Motor neuron (in vitro differentiated cells): ENCODE measurements at regions not wholly inside any gene's neighbourhood (a gene's known extent, or its start where the extent isn't known, plus 50 kb on each side); places are given as distances from the start of the nearest gene placed in this dataset.
"Not testable (repeated sequence)": the region's sequence is repeated elsewhere in the genome, so short reads cannot be mapped to it uniquely, and the experiment has no call there.

Source experiments
- ATAC-seq, 8 experiments: fragments of 200-7000 bp; cut with Tn5 transposase; replicated peaks in 6 of 8; 2 replicates each; pipeline ENCODE4 v1.8.0; 2021; ENCODE audit warnings: mild to moderate bottlenecking in 8 of 8, moderate library complexity in 8 of 8
- H3K27ac ChIP-seq, 2 donors: fragments of 250-450 bp; sonication (Bioruptor Pico); 2 replicates each; pipeline ENCODE4 v1.9.0; 2021; ENCODE audit warnings: antibody characterized with exemption in 2 of 2, mild to moderate bottlenecking in 2 of 2, moderate library complexity in 1 of 2
- H3K4me1 ChIP-seq, 2 donors: fragments of 250-450 bp; sonication (Bioruptor Pico); replicated peaks in 1 of 2; 2 replicates each; pipeline ENCODE4 v1.6.1; 2021; ENCODE audit warnings: antibody characterized with exemption in 2 of 2, mild to moderate bottlenecking in 2 of 2, moderate library complexity in 1 of 2
- H3K4me3 ChIP-seq, 5 donors: fragments of 250-450 bp; sonication (Bioruptor Pico); 2 replicates each; pipeline ENCODE4 v1.9.0; 2021; ENCODE audit warnings: antibody characterized with exemption in 5 of 5, mild to moderate bottlenecking in 5 of 5, moderate library complexity in 4 of 5
- WGBS, 10 experiments: fragments of 450-650 bp; shearing (Covaris generic); methylation state at CpG; one replicate each; pipeline ENCODE4 v1.0.0; 2022; 5-methylcytosine and 5-hydroxymethylcytosine counted together
- in situ Hi-C, 9 experiments: fragments of 400-800 bp; cut with MboI; loops; one replicate each; pipeline ENCODE4 v1.15.0; 2021; ENCODE audit warnings: low sequenced_read_pairs in 9 of 9, low pct_unique_long_range_greater_than_20kb in 2 of 9; ENCODE audit not compliant: unreplicated experiment in 9 of 9

DNA sequence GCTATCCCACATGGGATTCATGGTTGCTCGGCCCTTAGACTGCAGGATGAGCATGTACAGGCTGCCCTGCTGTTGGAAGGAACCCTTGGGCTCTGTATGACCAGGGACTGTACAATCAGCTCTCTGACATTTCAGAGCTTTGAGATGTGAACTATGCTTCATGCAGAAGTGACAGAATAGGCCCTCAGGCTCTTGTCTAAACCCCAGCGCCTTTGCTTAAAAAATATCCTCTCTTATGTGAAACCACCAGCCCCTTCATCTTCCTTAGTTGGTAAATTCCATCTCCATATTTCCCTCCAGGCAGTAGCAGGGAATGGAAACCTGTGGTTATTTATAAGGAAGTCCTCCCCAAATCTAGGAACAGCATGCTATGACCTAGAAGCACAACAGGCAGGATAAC is 78.9 kb upstream of the PLET1 start:
- H3K4me1 ChIP-seq: peaks cover 6 to 9% of the 10 kb centered on the region in 2 donors
- in situ Hi-C loops: no loop called here
- no peak overlapping the region for H3K4me3 ChIP-seq
- H3K27ac ChIP-seq: no peak overlapping the region
- WGBS, 10 experiments: 0 to 86% (median 50%) methylated on average over 1 to 2 of the region's 2 CpGs; no CpG with 5 or more reads in 3 of the 10 experiments
- ATAC-seq: peak in 1 of 8 experiments; percentile 13

DNA sequence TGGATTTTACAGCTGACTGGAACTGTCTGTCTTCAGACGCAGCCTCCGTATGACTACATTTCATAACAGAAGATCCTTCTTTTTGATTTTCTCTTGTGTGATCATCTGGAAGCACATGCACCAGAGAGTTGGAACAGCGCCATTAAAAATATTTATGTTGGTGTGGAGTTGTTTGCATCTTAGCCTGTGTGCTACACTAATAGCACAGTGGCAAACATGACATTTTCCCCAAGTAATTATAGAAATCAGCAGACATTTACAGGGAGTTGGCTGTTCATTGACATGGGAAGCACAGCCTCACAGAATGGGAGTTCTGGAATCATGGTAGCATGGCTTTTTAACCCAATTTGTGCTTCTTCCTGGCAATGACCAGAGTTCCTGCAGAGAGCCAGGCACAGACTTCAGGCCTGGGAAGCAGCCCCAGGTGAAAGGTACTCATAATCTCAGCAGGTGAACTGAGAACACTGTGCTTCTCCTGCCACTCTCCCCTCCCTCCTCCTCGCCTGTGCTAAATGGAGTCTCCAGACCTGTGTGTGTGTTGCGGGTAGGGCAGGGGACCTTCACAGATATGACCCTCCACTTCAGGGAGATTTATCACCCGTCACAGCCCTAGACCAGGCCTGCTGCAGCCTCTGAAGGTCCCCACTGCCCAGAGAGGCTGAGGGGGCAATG is 82.8 kb upstream of the PLET1 start:
- ATAC-seq: peak in 3 of 8 experiments; percentile 20 to 79 (median 48)
- whole genome bisulfite sequencing, 10 experiments: 57 to 100% (median 93%) methylated on average over 1 to 4 of the region's 6 CpGs; no CpG with 5 or more reads in 3 of the 10 experiments
- H3K4me1 ChIP-seq: peaks cover 6 to 9% of the 10 kb centered on the region in 2 donors
- no peak overlapping the region for H3K27ac ChIP-seq
- H3K4me3 ChIP-seq: no peak overlapping the region
- in situ Hi-C loops: no loop called here

DNA sequence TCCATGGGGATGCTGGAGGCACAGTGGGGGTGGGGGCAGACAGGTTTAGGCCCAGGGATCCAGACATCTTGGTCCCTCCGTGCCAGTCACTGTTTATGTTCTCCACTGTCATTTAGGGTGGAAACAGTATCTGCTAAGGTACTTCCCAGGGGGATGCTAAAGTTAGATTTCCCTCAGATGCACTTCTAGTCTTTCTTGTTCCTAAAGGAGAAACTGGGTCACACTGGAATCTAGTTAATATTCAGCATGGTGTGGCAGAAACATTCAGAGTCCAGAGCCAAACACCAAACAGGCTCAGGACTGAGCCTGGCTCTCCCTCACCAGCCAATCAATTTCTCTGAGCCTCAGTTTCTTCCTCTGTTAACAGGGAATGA is 83.4 kb upstream of the PLET1 start:
- WGBS, 10 experiments: no CpG with 5 or more reads among the region's 1 CpG
- Histone ChIP-seq H3K4me1 (peaks cover 6 to 9% of the 10 kb centered on the region in 2 donors), H3K4me3 (no peak overlapping the region), H3K27ac (no peak overlapping the region)
- ATAC-seq: no peak
- in situ Hi-C loops: no loop called here

DNA sequence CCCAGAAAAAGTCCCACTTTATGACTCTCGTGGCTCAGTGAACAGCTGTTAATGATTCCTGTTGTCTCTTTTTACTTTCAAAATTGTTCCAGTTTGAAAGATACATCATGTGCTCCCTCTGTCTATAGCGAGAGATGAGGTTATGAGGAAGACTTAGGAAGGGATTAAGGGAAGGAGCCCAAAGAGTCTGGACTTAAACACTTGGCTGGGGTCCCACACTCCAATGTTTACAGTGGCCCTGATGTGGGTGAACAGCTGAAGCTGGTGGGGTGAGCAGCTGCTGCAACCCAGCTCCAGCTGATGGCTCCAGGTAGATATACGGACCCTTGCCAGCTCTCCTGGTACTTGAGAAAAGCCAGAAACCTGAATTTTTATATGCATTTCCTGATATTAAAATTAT is 84.5 kb upstream of the PLET1 start:
- ATAC-seq: no peak
- in situ Hi-C loops: no loop called here
- 0 to 100% (median 83%) methylated on average over 1 to 3 of the region's 3 CpGs; no CpG with 5 or more reads in 3 of the 10 experiments for WGBS, 10 experiments
- Histone ChIP-seq H3K27ac (no peak overlapping the region), H3K4me1 (peaks cover 2 to 4% of the 10 kb centered on the region in 2 donors), H3K4me3 (no peak overlapping the region)

DNA sequence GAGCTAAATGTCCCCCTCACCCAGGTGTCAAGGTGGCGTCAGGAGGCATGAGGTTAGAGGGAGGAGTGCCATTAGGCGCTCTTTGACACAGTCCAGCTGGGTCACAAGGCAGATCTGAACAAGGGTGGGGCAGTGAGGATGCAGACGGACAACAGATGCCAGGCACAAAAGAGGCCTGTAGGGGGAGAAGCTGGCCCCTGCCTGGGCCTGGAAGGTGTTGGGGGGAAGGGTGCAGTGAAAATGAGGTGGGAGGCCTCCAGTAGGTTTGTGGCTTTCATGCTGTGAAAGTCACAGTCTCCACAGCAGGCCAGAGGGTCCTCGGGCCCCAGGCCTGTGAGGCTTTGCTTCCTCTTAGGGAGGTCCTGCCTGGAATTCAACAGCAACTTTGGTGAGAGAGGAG is 85.0 kb upstream of the PLET1 start:
- Histone ChIP-seq H3K27ac (no peak overlapping the region), H3K4me1 (peaks cover 2 to 4% of the 10 kb centered on the region in 2 donors), H3K4me3 (no peak overlapping the region)
- in situ Hi-C loops: no loop called here
- ATAC-seq: peak; percentile 32 to 92 (median 57)
- WGBS, 10 experiments: 60 to 90% (median 80%) methylated on average over 1 to 2 of the region's 4 CpGs; no CpG with 5 or more reads in 7 of the 10 experiments

DNA sequence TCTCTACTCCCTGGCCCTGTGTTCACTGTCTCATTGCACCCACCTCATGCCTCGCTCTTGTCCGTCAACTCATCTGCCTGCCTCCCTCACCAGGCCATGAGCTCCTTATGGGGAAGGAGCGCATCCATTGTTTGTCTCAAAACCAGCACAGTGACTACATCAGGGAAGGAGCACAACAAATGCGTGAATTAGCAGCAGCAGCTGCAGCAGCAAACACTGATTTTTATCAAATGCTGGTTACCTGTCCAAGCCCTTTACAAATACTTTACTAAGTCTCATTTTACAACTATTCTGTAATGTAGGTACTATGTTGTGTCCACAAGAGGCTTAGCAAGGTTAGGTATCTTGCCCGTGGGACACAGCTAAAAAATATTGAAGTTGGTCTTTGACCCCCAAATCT is 85.9 kb upstream of the PLET1 start:
- no peak for ATAC-seq
- H3K4me1 ChIP-seq: peaks cover 2 to 4% of the 10 kb centered on the region in 2 donors
- in situ Hi-C loops: no loop called here
- 67 to 100% (median 93%) methylated on average over 1 to 5 of the region's 5 CpGs for WGBS, 10 experiments
- no peak overlapping the region for H3K4me3 ChIP-seq
- H3K27ac ChIP-seq: no peak overlapping the region

DNA sequence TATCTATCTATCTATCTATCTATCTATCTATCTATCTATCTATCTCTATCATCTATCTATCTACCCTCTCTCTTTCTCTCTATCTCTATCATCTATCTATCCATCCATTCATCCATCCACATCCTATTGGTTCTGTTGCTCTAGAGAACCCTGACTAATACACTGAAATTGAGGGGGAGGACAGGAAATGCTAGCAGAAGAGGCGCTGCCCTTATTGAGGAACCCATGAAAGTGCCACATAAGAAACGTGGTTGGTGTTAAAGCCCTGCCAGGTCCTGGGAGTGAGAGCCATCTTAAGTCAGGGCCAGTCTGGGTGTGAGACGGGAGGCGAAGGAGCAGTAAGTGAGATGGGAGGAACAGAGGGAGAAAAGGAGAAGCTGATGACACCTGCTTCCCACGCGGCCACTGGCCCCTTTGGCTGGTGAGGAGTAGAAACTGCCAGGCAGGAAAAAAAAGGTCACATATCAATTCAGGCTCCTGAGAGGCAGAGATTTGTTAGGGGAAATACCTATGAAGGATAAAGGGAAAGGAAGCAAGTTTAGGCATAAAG is 87.9 kb upstream of the PLET1 start:
- Histone ChIP-seq H3K27ac (no peak overlapping the region), H3K4me3 (no peak overlapping the region), H3K4me1 (peaks cover 2 to 4% of the 10 kb centered on the region in 2 donors)
- in situ Hi-C loops: no loop called here
- WGBS, 10 experiments: 20 to 100% (median 80%) methylated on average over 1 to 6 of the region's 6 CpGs; no CpG with 5 or more reads in 2 of the 10 experiments
- no peak for ATAC-seq

DNA sequence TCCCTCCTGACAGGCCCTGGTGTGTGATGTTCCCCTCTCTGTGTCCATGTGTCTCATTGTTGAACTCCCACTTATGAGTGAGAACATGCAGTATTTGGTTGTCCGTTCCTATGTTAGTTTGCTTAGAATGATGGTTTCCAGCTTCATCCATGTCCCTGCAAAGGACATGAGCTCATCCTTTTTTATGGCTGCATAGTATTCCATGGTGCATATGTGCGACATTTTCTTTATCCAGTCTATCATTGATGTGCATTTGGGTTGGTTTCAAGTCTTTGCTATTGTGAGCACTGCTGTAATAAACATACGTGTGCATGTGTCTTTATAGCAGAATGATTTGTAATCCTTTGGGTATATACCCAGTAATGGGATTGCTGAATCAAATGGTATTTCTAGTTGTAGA is 90.8 kb upstream of the PLET1 start:
- in situ Hi-C loops, H3K4me1 ChIP-seq, H3K27ac ChIP-seq, ATAC-seq, H3K4me3 ChIP-seq: not testable (repeated sequence)
- 21 to 93% (median 80%) methylated on average over 1 to 3 of the region's 3 CpGs; no CpG with 5 or more reads in 1 of the 10 experiments for WGBS, 10 experiments

DNA sequence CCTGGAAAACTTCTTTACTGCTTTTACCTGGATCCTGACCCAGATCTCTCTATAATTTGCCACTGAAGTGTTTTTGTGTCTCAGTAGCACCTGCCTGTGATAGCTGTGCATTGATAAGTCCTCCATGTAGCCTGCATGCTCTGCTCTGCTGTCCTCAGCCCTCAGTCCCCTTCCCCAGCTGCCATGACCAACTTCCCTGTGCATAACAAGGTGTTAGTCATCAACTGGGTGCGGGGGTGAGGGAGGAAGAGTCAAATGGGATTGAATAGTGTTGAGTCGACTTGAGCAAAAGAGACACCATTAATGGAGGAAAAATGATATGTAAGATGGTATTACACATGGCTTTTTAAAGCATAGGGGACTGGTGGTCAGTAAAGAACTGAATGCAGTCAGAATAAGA is 92.2 kb upstream of the PLET1 start:
- no peak for ATAC-seq
- no peak overlapping the region for H3K27ac ChIP-seq
- WGBS, 10 experiments: 20 to 89% (median 60%) methylated on average over 1 to 2 of the region's 2 CpGs; no CpG with 5 or more reads in 1 of the 10 experiments
- no peaks in the 10 kb centered on the region for H3K4me1 ChIP-seq
- in situ Hi-C loops: no loop called here
- H3K4me3 ChIP-seq: no peak overlapping the region

DNA sequence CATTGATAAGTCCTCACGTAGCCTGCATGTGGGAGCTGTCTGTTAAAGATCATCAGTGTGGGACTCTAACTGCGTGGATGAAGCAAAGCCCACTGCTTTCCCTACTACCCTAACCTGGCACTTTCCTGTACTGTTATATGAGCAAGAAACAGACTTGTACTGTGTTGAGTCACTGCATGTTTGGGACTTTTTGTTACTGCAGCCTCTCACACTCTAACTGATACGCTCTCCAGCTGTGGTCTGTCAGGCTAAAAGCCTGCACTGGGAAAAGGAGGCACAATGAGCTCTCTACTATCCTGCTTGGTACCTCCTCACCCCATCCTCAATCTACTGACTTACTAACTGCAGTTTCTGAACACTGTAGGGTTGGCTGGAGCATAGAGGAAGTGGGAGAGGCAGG is 93.7 kb upstream of the PLET1 start:
- no peak for ATAC-seq
- Histone ChIP-seq H3K4me1 (no peaks in the 10 kb centered on the region), H3K27ac (no peak overlapping the region), H3K4me3 (no peak overlapping the region)
- WGBS, 10 experiments: 37 to 100% (median 78%) methylated on average over 1 to 3 of the region's 3 CpGs; no CpG with 5 or more reads in 4 of the 10 experiments
- in situ Hi-C loops: no loop called here

DNA sequence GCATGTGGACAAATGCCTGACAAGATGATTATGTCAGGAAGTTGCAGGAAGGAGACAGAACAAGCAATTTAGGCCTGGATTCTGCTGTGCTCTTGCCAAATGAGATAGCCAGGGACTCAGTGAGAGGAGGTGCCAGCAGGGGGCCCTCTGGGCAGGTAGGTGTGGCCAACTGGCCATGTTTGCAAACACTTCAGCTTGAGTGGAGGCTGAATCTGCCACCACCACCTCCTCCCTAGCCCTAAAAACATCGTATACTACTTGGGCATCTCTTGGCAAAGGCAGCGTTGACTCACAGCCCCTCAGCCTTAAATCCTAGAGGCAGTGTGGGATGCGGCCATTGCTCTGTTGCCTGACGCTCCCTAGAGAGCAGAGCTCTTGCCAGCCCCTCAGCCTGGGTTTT is 95.1 kb upstream of the PLET1 start:
- H3K27ac ChIP-seq: no peak overlapping the region
- H3K4me1 ChIP-seq: no peaks in the 10 kb centered on the region
- WGBS, 10 experiments: 80 to 85% (median 81%) methylated on average over 2 to 4 of the region's 4 CpGs; no CpG with 5 or more reads in 7 of the 10 experiments
- no peak overlapping the region for H3K4me3 ChIP-seq
- ATAC-seq: peak in 3 of 8 experiments; percentile 37 to 81 (median 50)
- in situ Hi-C loops: no loop called here

DNA sequence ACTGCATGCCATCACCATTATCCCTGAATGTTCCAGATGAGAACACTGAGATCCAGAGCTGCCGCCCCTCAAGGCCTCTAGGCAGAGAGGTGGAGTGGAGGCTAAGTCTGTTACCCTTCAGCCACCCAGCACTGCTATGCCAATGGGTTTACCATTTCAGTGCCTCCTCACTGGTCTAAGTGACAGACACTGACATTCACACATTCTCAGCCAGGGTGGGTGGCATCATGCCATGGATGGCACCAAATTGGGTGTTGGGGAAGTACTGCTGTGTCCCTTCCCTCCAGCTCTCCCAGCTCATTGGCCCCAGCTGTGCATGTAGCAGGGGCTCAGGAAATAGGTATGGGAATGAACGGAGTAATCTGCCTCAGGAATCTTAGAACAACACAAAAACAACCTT is 96.8 kb upstream of the PLET1 start:
- no peak overlapping the region for H3K27ac ChIP-seq
- no peaks in the 10 kb centered on the region for H3K4me1 ChIP-seq
- no peak overlapping the region for H3K4me3 ChIP-seq
- in situ Hi-C loops: no loop called here
- WGBS, 10 experiments: 20 to 100% (median 80%) methylated on average over 1 to 2 of the region's 2 CpGs; no CpG with 5 or more reads in 5 of the 10 experiments
- ATAC-seq: no peak

DNA sequence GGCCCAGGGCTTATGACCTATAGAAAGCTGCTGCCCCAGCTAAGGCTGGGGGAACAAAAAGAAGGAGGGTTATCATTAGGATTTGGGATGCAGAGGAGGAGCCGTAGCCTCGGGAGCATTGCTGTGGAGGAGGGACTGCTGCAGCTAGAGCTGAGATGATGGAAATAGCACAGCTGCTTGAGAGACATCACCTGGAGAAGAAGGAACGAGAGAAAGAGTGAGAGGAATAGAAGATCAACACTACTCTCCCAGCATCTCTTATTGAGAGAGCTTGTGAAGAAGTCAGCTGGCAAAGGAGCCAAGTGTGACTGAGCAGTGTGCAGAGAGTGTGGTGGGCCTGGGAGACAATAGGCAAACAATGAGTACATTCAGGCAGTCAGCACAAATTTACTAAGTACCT is 100.7 kb upstream of the PLET1 start:
- WGBS, 10 experiments: 75 to 83% (median 80%) methylated on average over 1 to 3 of the region's 3 CpGs; no CpG with 5 or more reads in 5 of the 10 experiments
- Histone ChIP-seq H3K4me1 (peaks cover 0 to 3% of the 10 kb centered on the region in 2 donors), H3K27ac (no peak overlapping the region), H3K4me3 (no peak overlapping the region)
- in situ Hi-C loops: no loop called here
- ATAC-seq: no peak

DNA sequence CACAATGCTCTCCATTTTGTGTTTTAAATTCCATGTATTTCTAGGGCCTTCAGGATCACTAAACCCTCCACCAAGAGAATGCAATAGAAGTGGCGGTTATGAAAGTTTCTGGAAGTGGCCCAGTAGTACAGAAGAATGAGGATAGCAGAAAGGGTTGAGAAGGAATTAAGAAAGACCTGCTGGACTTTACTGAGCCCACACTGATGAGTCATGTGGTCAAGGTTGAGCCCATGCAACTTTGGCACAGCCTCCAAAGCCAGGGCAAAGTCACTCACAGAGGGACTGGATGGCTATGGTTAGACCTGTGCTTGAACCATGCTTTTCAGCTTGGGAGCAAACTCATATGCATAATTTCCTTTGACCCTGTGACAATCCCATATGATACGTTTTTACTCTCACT is 102.9 kb upstream of the PLET1 start:
- H3K4me3 ChIP-seq: no peak overlapping the region
- 10 to 100% (median 70%) methylated on average over 1 to 2 of the region's 2 CpGs; no CpG with 5 or more reads in 6 of the 10 experiments for WGBS, 10 experiments
- no peak overlapping the region for H3K27ac ChIP-seq
- in situ Hi-C loops: no loop called here
- peaks cover 13 to 16% of the 10 kb centered on the region in 2 donors for H3K4me1 ChIP-seq
- no peak for ATAC-seq
